HepG2 (cell line): ENCODE measurements at regions not wholly inside any gene's neighbourhood (a gene's known extent, or its start where the extent isn't known, plus 50 kb on each side); places are given as distances from the start of the nearest gene placed in this dataset.

ENCODE experiments used
- ATAC-seq: fragments of 200-7000 bp; cut with Tn5 transposase; 3 replicates; pipeline ENCODE4 v1.9.1; 2020; ENCODE audit warnings: mild to moderate bottlenecking, moderate library complexity
- BruUV-seq: library from RNA; stranded (reverse); fragments of 400-500 nt; replicated peaks from 2 replicates; lab custom pipeline; 2021; lab: Mats Ljungman, UMichigan
- CTCF ChIA-PET: fragments of 300-600 bp; formaldehyde crosslinking; extraction: SDS; loops from one replicate; lab custom pipeline; 2021; ENCODE audit warnings: low total read pairs, inconsistent platforms, low intra/inter-chr PET ratio; lab: Yijun Ruan, JAX
- POLR2A ChIA-PET: fragments of 350-600 bp; sonication (Branson Sonifier 250); formaldehyde crosslinking; loops from one replicate; lab custom pipeline; 2020; ENCODE audit warnings: antibody characterized with exemption, inconsistent platforms; lab: Yijun Ruan, JAX
- DNase-seq: peaks from one replicate; pipeline ENCODE4 v3.0.0-alpha.2; 2015; ENCODE audit warnings: low spot score
- FAIRE-seq: peaks from 3 replicates; lab custom pipeline; 2011; peaks lifted over from hg19 to GRCh38; lab: Jason Lieb, UNC
- H2AFZ ChIP-seq: one replicate; pipeline ENCODE4 v1.6.1; 2011; ENCODE audit warnings: low read length, inconsistent platforms
- H3K27ac ChIP-seq: fragments of 300-600 bp; 3 replicates; pipeline ENCODE4 v1.8.0; 2011; ENCODE audit warnings: mixed run types, mild to moderate bottlenecking, mixed read lengths, low read length, inconsistent platforms; ENCODE audit not compliant: insufficient read depth; ENCODE audit errors: extremely low read length
- H3K27me3 ChIP-seq, 2 experiments: fragments of 200-600 bp in 1 of 2; 2 replicates in 1 of 2; 3 replicates in 1 of 2; pipeline versions ENCODE4 v1.6.0 to v1.8.0; 2011; ENCODE audit warnings: low read length in 2 of 2, mild to moderate bottlenecking in 2 of 2, moderate library complexity in 2 of 2, inconsistent platforms in 1 of 2; ENCODE audit not compliant: insufficient read depth in 2 of 2, control insufficient read depth in 1 of 2
- H3K36me3 ChIP-seq, 2 experiments: fragments of 200-600 bp in 1 of 2; replicated peaks in 1 of 2; 2 replicates in 1 of 2; 3 replicates in 1 of 2; pipeline versions ENCODE4 v1.5.1 to v1.8.0; 2011; ENCODE audit warnings: low read length in 2 of 2, inconsistent platforms in 1 of 2; ENCODE audit not compliant: insufficient read depth in 2 of 2, control insufficient read depth in 1 of 2
- H3K4me1 ChIP-seq: 2 replicates; pipeline ENCODE4 v1.5.1; 2012; ENCODE audit warnings: low read length, inconsistent platforms; ENCODE audit not compliant: insufficient read depth
- H3K4me2 ChIP-seq: 2 replicates; pipeline ENCODE4 v1.6.0; 2011; ENCODE audit warnings: low read depth, low read length, inconsistent platforms
- H3K4me3 ChIP-seq, 3 experiments: fragments of 200-600 bp in 1 of 3; sonication (generic), shearing (Covaris generic) in 1 of 3; replicated peaks in 1 of 3; 2 replicates each; pipeline ENCODE4 v1.5.1; 2011 to 2016; ENCODE audit warnings: low read length in 3 of 3, inconsistent platforms in 2 of 3, low read depth in 2 of 3, mild to moderate bottlenecking in 2 of 3, control low read depth in 1 of 3, mixed read lengths in 1 of 3; ENCODE audit not compliant: insufficient read depth in 1 of 3
- H3K79me2 ChIP-seq: one replicate; pipeline ENCODE4 v1.6.1; 2011; ENCODE audit warnings: low read length, inconsistent platforms; ENCODE audit not compliant: insufficient read depth
- H3K9ac ChIP-seq: 2 replicates; pipeline ENCODE4 v1.6.0; 2011; ENCODE audit warnings: mild to moderate bottlenecking, low read depth, low read length, inconsistent platforms; ENCODE audit not compliant: insufficient read depth
- H3K9me3 ChIP-seq: 2 replicates; pipeline ENCODE4 v1.5.1; 2012; ENCODE audit warnings: mild to moderate bottlenecking, low read length
- H4K20me1 ChIP-seq: 2 replicates; pipeline ENCODE4 v1.6.0; 2011; ENCODE audit warnings: inconsistent platforms, mild to moderate bottlenecking, low read length, moderate library complexity; ENCODE audit not compliant: insufficient read depth
- FOXA3 ChIP-seq: IDR thresholded peaks from 2 replicates; pipeline ENCODE4 v1.6.1; 2016; ENCODE audit warnings: missing genetic modification reagents, missing compliant biosample characterization
- HOXA3 ChIP-seq: sonication (generic); formaldehyde crosslinking; IDR thresholded peaks from 2 replicates; pipeline ENCODE4 v1.5.0; 2020; ENCODE audit warnings: missing genetic modification reagents
- MAFK ChIP-seq, 2 experiments: IDR thresholded peaks in 1 of 2; conservative IDR thresholded peaks in 1 of 2; 2 replicates each; pipeline ENCODE4 v1.6.1; 2011; ENCODE audit warnings: improper control_type of control experiment in 2 of 2, low read length in 2 of 2
- MED13 ChIP-seq: sonication (generic); formaldehyde crosslinking; IDR thresholded peaks from 2 replicates; pipeline ENCODE4 v1.5.0; 2020; ENCODE audit warnings: missing genetic modification reagents
- MXI1 ChIP-seq: IDR thresholded peaks from 3 replicates; pipeline ENCODE4 v1.6.1; 2012; ENCODE audit warnings: low read depth, low read length, inconsistent platforms, borderline replicate concordance
- SIX4 ChIP-seq: sonication (generic); formaldehyde crosslinking; IDR thresholded peaks from 2 replicates; pipeline ENCODE4 v1.4.0; 2020; ENCODE audit warnings: missing genetic modification reagents
- SOX5 ChIP-seq: IDR thresholded peaks from 2 replicates; pipeline ENCODE4 v1.6.1; 2016; ENCODE audit warnings: borderline replicate concordance
- ZFY ChIP-seq: sonication (generic); formaldehyde crosslinking; IDR thresholded peaks from 2 replicates; pipeline ENCODE4 v1.4.0; 2020; ENCODE audit warnings: missing genetic modification reagents
- ZKSCAN5 ChIP-seq: sonication (generic); formaldehyde crosslinking; IDR thresholded peaks from 2 replicates; pipeline ENCODE4 v1.5.1; 2020; ENCODE audit warnings: mild to moderate bottlenecking, missing genetic modification reagents
- ZMYM2 ChIP-seq: sonication (generic); formaldehyde crosslinking; IDR thresholded peaks from 2 replicates; pipeline ENCODE4 v1.8.0; 2022; ENCODE audit warnings: mild to moderate bottlenecking, missing genetic modification reagents
- ZNF598 ChIP-seq: sonication (generic); formaldehyde crosslinking; IDR thresholded peaks from 2 replicates; pipeline ENCODE4 v1.5.1; 2020; ENCODE audit warnings: mild to moderate bottlenecking, missing genetic modification reagents, borderline replicate concordance
- WGBS: methylation state at CpG from one replicate; pipeline ENCODE4 v1.1.6; 2017; ENCODE audit warnings: low lambda C conversion rate; 5-methylcytosine and 5-hydroxymethylcytosine counted together
- in situ Hi-C: cut with HindIII; loops from 2 replicates; pipeline ENCODE4 v1.10.0; 2017; ENCODE audit warnings: low pct_unique_long_range_greater_than_20kb; ENCODE audit not compliant: extremely low pct_ligation_motif_present
- intact Hi-C: fragments of 100-400 bp; cut with micrococcal nuclease; formaldehyde crosslinking; loops from one replicate; pipeline ENCODE4 v1.10.0; 2022; ENCODE audit not compliant: unreplicated experiment
- TF ChIP-seq, protein P1 (sequence below): sonication (generic); formaldehyde crosslinking; IDR thresholded peaks from 2 replicates; pipeline ENCODE4 v1.8.1; 2023; ENCODE audit warnings: missing genetic modification reagents, inconsistent platforms, borderline replicate concordance
- TF ChIP-seq, protein P2 (sequence below): sonication (generic); formaldehyde crosslinking; IDR thresholded peaks from 2 replicates; pipeline ENCODE4 v1.5.0; 2020; ENCODE audit warnings: missing genetic modification reagents
- TF ChIP-seq, protein P3 (sequence below): IDR thresholded peaks from 2 replicates; pipeline ENCODE4 v1.4.0; 2020; ENCODE audit warnings: mild to moderate bottlenecking, missing genetic modification reagents

DNA sequence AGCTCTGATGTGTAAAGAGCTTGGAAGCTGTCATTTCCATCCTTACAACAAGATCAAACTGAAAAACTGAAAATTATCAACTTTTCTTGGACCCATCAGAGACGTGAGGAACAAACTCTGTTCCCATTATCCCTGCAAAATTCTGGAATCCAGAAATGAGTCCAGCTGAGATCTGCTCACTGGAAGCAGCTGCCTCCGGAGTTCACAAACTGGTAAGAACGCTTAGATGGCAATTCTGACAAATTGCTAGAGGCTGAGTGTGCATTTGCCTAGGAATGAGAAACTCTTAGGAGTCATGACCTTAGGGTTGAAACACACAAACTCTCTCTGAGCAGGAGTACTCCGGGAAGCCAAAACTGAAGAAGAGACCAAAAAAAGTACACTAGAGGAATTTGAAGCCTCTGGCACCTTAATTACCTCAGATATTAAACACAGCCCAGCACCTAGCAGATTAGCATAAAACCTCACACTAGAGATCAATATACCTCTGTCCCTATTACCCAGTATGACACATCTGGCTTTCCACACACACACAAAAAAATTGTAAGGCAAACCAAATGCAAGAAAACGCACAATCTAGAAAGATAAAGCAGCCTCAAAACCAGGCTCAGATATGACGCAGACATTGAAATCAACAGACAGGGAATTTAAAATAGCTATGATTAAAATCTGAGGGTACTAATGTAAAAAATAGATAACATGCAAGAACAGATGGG is 233.5 kb upstream of the SGK1 start:
- H3K9ac ChIP-seq: no peak overlapping the region
- ChIA-PET POLR2A (no interaction called here), CTCF (no interaction called here)
- no TSS peak for BruUV-seq
- H3K4me2 ChIP-seq: no peak overlapping the region
- H3K4me1 ChIP-seq: no peaks in the 10 kb centered on the region
- DNase-seq (no peak), ATAC-seq (no peak), FAIRE-seq (no peak)
- H2AFZ ChIP-seq: no peak overlapping the region
- TF ChIP-seq MAFK (conservative IDR thresholded peaks at IDR 0.05 in 1 of 2, IDR thresholded peaks at IDR 0.05 in 1 of 2; ENCODE audit: low read length in 2 of 2) (peak in 1 of 2 experiments; percentile 26; a peak in 1 of 4 replicates), ZMYM2 (CRISPR knock-in tag) (no peak)
- intact Hi-C loops (no loop called here), in situ Hi-C loops (no loop called here)
- H3K36me3 ChIP-seq: no peaks in the 10 kb centered on the region
- H4K20me1 ChIP-seq: no peaks in the 10 kb centered on the region
- H3K79me2 ChIP-seq: no peaks in the 10 kb centered on the region
- H3K9me3 ChIP-seq: no peaks in the 10 kb centered on the region
- H3K27me3 ChIP-seq: no peaks in the 10 kb centered on the region
- H3K4me3 ChIP-seq: no peak overlapping the region
- H3K27ac ChIP-seq: no peak overlapping the region
- 22% methylated on average over 6 of the region's 6 CpGs for WGBS

DNA sequence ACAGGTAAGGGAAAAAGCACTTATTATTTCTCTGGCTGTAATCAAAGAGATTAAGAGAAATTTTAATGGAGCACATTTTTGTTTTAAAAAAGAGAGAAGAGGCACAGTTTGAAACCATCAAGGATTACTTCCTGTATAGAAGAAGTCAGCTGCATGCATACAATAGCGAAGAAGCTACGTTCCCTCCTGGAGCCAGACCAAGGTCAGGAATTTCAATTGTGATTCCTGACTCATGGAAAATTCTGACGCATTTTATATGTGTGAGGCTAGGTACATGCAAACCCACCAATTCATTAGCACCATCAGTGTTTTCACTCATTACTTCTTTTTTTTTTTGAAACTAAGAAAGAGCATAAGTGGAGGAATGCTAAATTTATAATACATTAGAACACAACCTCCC is 232.7 kb upstream of the SGK1 start:
- DNase-seq: no peak
- Histone ChIP-seq H3K4me1 (no peaks in the 10 kb centered on the region), H3K36me3 (no peaks in the 10 kb centered on the region), H3K4me2 (no peak overlapping the region), H3K9me3 (no peaks in the 10 kb centered on the region), H3K79me2 (no peaks in the 10 kb centered on the region), H3K9ac (no peak overlapping the region), H2AFZ (no peak overlapping the region), H3K27ac (no peak overlapping the region), H4K20me1 (no peaks in the 10 kb centered on the region), H3K27me3 (no peaks in the 10 kb centered on the region), H3K4me3 (no peak overlapping the region)
- in situ Hi-C loops: no loop called here
- no TSS peak for BruUV-seq
- intact Hi-C loops: no loop called here
- POLR2A ChIA-PET: no interaction called here
- no peak for ATAC-seq
- CTCF ChIA-PET: no interaction called here
- whole genome bisulfite sequencing: 75% methylated on average over 3 of the region's 3 CpGs
- no peak for FAIRE-seq
- TF ChIP-seq ZKSCAN5 (CRISPR knock-in tag) (no peak), FOXA3 (CRISPR knock-in tag) (no peak), MXI1 (no peak), ZFY (CRISPR knock-in tag) (no peak), HOXA3 (no peak), SIX4 (no peak), MED13 (no peak), ZNF598 (CRISPR knock-in tag) (no peak), SOX5 (CRISPR knock-in tag) (no peak)
- TF ChIP-seq, protein P1, sequence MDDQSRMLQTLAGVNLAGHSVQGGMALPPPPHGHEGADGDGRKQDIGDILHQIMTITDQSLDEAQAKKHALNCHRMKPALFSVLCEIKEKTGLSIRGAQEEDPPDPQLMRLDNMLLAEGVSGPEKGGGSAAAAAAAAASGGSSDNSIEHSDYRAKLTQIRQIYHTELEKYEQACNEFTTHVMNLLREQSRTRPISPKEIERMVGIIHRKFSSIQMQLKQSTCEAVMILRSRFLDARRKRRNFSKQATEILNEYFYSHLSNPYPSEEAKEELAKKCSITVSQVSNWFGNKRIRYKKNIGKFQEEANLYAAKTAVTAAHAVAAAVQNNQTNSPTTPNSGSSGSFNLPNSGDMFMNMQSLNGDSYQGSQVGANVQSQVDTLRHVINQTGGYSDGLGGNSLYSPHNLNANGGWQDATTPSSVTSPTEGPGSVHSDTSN (CRISPR knock-in tag): no peak
- TF ChIP-seq, protein P2, sequence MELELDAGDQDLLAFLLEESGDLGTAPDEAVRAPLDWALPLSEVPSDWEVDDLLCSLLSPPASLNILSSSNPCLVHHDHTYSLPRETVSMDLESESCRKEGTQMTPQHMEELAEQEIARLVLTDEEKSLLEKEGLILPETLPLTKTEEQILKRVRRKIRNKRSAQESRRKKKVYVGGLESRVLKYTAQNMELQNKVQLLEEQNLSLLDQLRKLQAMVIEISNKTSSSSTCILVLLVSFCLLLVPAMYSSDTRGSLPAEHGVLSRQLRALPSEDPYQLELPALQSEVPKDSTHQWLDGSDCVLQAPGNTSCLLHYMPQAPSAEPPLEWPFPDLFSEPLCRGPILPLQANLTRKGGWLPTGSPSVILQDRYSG (CRISPR knock-in tag): no peak
- TF ChIP-seq, protein P3, sequence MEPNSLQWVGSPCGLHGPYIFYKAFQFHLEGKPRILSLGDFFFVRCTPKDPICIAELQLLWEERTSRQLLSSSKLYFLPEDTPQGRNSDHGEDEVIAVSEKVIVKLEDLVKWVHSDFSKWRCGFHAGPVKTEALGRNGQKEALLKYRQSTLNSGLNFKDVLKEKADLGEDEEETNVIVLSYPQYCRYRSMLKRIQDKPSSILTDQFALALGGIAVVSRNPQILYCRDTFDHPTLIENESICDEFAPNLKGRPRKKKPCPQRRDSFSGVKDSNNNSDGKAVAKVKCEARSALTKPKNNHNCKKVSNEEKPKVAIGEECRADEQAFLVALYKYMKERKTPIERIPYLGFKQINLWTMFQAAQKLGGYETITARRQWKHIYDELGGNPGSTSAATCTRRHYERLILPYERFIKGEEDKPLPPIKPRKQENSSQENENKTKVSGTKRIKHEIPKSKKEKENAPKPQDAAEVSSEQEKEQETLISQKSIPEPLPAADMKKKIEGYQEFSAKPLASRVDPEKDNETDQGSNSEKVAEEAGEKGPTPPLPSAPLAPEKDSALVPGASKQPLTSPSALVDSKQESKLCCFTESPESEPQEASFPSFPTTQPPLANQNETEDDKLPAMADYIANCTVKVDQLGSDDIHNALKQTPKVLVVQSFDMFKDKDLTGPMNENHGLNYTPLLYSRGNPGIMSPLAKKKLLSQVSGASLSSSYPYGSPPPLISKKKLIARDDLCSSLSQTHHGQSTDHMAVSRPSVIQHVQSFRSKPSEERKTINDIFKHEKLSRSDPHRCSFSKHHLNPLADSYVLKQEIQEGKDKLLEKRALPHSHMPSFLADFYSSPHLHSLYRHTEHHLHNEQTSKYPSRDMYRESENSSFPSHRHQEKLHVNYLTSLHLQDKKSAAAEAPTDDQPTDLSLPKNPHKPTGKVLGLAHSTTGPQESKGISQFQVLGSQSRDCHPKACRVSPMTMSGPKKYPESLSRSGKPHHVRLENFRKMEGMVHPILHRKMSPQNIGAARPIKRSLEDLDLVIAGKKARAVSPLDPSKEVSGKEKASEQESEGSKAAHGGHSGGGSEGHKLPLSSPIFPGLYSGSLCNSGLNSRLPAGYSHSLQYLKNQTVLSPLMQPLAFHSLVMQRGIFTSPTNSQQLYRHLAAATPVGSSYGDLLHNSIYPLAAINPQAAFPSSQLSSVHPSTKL (CRISPR knock-in tag): no peak
